ENCODE measurements at regions not wholly inside any gene's neighbourhood (a gene's known extent, or its start where the extent isn't known, plus 50 kb on each side); places are given as distances from the start of the nearest gene placed in this dataset.
"Not testable (repeated sequence)": the region's sequence is repeated elsewhere in the genome, so short reads cannot be mapped to it uniquely, and the experiment has no call there.

DNA sequence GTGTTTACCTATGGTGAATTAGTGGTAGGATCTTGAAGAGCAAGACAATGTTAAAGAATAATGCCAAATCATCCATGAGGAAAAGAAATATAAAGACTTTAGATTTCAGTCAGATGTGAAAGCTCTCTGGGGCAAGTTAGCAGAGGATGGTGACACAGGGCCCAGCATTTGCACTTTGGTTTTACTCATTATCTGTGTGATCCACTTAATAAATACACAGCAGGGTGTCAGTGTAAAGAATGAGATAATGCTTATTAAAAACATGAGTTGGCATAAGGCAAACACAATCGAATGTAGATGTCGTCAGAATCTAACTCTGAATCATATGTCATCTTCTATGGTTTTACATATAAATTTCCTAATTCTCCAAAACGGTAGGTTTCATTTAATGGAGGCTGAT lies 130.4 kb upstream of the PREP start:
- TF ChIP-seq, protein P1, sequence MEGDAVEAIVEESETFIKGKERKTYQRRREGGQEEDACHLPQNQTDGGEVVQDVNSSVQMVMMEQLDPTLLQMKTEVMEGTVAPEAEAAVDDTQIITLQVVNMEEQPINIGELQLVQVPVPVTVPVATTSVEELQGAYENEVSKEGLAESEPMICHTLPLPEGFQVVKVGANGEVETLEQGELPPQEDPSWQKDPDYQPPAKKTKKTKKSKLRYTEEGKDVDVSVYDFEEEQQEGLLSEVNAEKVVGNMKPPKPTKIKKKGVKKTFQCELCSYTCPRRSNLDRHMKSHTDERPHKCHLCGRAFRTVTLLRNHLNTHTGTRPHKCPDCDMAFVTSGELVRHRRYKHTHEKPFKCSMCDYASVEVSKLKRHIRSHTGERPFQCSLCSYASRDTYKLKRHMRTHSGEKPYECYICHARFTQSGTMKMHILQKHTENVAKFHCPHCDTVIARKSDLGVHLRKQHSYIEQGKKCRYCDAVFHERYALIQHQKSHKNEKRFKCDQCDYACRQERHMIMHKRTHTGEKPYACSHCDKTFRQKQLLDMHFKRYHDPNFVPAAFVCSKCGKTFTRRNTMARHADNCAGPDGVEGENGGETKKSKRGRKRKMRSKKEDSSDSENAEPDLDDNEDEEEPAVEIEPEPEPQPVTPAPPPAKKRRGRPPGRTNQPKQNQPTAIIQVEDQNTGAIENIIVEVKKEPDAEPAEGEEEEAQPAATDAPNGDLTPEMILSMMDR (IDR thresholded peaks at IDR 0.05; ENCODE audit: extremely low read depth, missing control alignments) = no peak
- no peak for DNase-seq (ENCODE audit: low spot score)

DNA sequence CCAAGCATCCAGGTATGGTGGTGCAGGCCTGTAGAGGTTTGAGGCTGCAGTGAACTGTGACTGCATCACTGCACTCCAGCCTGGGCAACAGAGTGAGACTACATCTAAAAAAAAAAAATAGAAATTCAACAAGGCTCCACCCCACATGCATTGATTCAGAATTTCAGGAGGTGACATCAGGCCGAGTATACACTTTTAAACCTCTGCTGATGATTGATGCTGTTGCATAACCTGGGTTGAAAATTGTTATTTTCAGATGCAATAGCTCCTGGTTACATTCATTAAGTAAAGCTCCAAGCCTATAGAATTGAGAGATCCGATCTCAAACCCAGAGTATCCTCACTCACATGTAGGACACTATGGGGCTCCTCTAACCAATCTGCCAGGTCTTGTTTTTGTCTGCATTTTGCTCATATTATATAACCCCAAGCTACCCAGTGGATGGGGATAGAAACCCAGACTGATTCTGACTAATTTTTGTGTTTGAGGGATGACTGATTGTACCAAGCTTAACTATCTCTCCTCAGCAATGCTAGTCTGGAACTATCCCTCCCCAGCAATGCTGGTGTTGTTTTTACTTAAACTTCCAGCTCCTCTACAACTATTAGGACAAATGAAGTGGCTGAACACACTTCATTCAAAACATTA lies 123.5 kb upstream of the PREP start:
- DNase-seq (ENCODE audit: low spot score) = no peak

DNA sequence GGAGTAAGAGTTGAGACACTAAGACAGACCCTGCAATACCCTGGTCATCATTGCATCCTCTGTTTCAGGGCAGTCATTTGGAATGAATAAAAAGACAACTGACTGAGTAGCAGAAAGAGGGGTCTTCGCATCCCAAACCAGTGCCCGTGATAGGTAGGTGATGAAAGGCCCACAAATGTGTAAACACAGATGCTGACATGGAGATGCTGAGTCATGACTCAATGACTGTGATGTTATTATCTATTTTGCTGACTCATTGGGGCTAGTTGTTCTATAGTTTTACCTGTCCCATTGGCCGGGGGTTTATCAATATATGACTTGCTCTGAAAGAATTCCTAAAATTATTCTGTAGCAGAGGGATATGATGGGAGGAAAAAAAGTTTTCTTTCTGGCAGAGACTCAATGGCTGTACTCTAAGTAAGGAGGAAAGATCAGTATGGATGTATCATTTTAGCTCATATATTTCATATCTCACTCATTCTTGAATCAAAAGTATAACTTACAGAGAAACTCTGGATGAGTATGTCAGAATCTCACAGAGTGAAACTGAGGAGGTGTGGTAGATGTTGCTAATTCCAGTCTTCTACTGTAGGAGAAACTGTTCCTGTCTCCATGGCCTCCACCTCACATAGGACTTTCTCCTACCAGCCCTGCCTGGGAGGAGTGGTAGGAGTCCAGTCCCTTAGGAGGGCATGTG lies 119.9 kb upstream of the PREP start:
- TF ChIP-seq, protein P1 (IDR thresholded peaks at IDR 0.05; ENCODE audit: extremely low read depth, missing control alignments) = no peak
- DNase-seq (ENCODE audit: low spot score) = no peak

More for the DNA sequence above, 123.5 kb upstream of the PREP start:
- TF ChIP-seq, protein P1 (IDR thresholded peaks at IDR 0.05; ENCODE audit: extremely low read depth, missing control alignments) = no peak

DNA sequence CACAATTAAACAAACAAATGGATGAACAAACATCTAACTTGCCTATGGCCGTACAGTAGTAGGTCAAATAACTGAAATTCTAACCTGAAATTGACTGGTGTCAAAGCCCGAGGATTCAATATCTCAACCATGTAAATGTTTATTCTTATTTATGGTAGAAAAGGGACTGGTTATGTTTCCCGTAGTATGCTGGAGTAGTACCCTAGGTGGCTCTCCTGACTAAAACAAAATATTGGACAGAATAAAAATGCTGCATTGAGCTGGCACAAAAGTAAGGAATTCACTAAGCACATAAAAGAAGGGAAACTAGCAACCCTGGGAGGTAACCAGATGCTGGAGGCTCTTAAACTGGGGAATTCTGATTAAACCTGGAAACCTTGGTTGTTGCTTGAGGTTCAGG lies 117.1 kb upstream of the PREP start:
- TF ChIP-seq, protein P1 (IDR thresholded peaks at IDR 0.05; ENCODE audit: extremely low read depth, missing control alignments) = no peak
- no peak for DNase-seq (ENCODE audit: low spot score)

DNA sequence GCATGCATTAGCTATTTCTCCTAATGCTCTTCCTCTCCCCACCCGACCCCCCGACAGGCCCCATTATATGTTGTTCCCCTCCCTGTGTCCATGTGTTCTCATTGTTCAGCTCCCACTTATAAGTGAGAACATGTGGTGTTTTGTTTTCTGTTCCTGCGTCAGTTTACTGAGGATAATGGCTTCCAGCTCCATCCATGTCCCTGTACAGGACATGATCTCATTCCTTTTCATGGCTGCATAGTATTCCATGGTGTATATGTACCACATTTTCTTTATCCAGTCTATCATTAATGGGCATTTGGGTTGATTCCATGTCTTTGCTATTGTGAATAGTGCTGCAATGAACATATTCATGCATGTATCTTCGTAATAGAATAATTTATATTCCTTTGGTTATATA lies 116.1 kb upstream of the PREP start:
- not testable (repeated sequence) for DNase-seq (ENCODE audit: low spot score)

DNA sequence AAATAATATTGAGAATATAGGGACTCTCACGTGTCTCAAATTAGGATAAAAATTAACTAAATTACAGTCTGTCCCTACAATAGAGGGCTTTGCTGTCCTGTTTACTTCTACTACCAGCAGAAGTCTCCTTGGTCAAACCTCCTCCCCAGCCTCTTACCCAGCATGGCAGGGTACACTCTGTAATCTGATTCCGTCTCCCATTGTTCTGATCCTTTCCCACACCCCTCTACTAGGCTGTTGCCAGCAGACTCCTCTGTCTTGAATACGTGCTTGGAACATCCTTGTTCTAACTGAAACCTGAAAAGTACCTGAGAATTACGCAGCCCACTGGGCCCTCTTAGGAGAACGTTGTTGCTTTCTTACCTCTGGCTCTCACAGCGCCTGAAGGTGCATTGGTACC lies 112.2 kb upstream of the PREP start:
- TF ChIP-seq, protein P1 (IDR thresholded peaks at IDR 0.05; ENCODE audit: extremely low read depth, missing control alignments) = no peak
- DNase-seq (ENCODE audit: low spot score) = no peak

DNA sequence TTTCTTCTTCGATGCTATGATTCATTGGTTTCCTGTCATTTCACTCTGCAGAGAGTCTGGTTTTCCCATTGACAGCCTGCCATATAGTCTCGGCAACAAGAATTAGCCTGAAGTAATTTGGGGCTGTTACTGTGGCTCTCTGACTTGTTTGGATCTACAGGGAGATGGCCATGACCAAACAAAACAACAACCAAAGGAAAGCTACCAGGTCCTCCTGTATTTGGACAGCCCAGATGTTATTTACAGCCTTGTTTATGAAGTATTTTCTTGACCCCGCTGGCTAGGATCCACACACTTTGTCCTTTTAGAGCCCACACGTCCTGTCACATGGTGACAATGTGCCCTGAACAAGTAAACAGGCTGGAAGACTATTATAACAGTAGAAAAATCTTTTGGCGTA lies 111.4 kb upstream of the PREP start:
- TF ChIP-seq, protein P1 (IDR thresholded peaks at IDR 0.05; ENCODE audit: extremely low read depth, missing control alignments) = no peak
- no peak for DNase-seq (ENCODE audit: low spot score)

DNA sequence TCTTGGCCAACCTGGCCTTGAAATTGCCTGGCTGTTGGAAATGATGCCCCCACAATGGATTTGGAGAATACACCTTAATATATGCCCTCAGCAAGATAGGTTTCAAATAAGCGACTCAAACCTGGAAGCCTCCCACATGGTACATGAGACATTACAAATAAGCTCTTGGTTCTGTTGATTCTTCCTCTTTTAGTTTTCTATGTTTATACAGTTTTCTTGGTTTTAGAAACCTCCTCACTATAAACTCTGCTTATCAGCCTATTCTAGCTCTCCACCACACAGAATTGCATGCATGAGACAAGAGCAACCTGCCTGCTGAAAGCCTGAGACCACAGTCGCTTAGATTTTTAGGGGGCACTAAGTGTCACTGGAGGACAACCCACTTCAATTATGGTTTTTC lies 108.8 kb upstream of the PREP start:
- TF ChIP-seq, protein P1 (IDR thresholded peaks at IDR 0.05; ENCODE audit: extremely low read depth, missing control alignments) = no peak
- DNase-seq (ENCODE audit: low spot score) = no peak
